ENCODE measurements at regions not wholly inside any gene's neighbourhood (a gene's known extent, or its start where the extent isn't known, plus 50 kb on each side); places are given as distances from the start of the nearest gene placed in this dataset.

- H3K9me3 Mint-ChIP-seq, result no peaks in the 10 kb centered on the region
- no peak overlapping the region for H3K27ac ChIP-seq (ENCODE audit: low read depth, low read length)
- no peak overlapping the region for H3K4me3 ChIP-seq (ENCODE audit: low read length in 2 of 2)
- H3K27me3 Mint-ChIP-seq, result peaks cover 2 to 3% of the 10 kb centered on the region in 2 donors
- POLR2A ChIA-PET (ENCODE audit: partially characterized antibody), result no interaction called here
- H3K36me3 Mint-ChIP-seq, result no peaks in the 10 kb centered on the region
- H3K4me1 ChIP-seq (ENCODE audit: insufficient read depth, low read length), result no peaks in the 10 kb centered on the region
- no peak overlapping the region for H3K4me3 Mint-ChIP-seq
- CTCF ChIA-PET (ENCODE audit: partially characterized antibody), result no interaction called here
- no peaks in the 10 kb centered on the region for H3K4me1 Mint-ChIP-seq
- H3K9me3 ChIP-seq (ENCODE audit: control insufficient read depth in 1 of 2, low read length in 2 of 2), result no peaks in the 10 kb centered on the region
- H3K27me3 ChIP-seq (ENCODE audit: insufficient read depth, low read length), result no peaks in the 10 kb centered on the region
- no peaks in the 10 kb centered on the region for H3K36me3 ChIP-seq (ENCODE audit: insufficient read depth, low read length)
- no peak overlapping the region for H3K27ac Mint-ChIP-seq
- no peak for DNase-seq
- intact Hi-C loops (cut with micrococcal nuclease), result no loop called here
Measured at GRCh38 chr13:28555096-28555495, 60.2 kb upstream of the FLT1 start.

- Histone ChIP-seq H3K4me1 (ENCODE audit: insufficient read depth, low read length) (no peaks in the 10 kb centered on the region), H3K9me3 (ENCODE audit: control insufficient read depth in 1 of 2, low read length in 2 of 2) (no peaks in the 10 kb centered on the region), H3K27me3 (ENCODE audit: insufficient read depth, low read length) (no peaks in the 10 kb centered on the region), H3K4me3 (ENCODE audit: low read length in 2 of 2) (no peak overlapping the region), H3K27ac (ENCODE audit: low read depth, low read length) (no peak overlapping the region), H3K36me3 (ENCODE audit: insufficient read depth, low read length) (no peaks in the 10 kb centered on the region)
- Mint-ChIP-seq H3K4me3 (no peak overlapping the region), H3K36me3 (no peaks in the 10 kb centered on the region), H3K27ac (no peak overlapping the region), H3K9me3 (no peaks in the 10 kb centered on the region), H3K4me1 (no peaks in the 10 kb centered on the region), H3K27me3 (peaks cover 6% of the 10 kb centered on the region in 2 donors)
- POLR2A ChIA-PET (ENCODE audit: partially characterized antibody), result no interaction called here
- no peak for DNase-seq
- CTCF ChIA-PET (ENCODE audit: partially characterized antibody), result no interaction called here
- intact Hi-C loops (cut with micrococcal nuclease), result no loop called here
Measured at GRCh38 chr13:28553971-28554370, 59.0 kb upstream of the FLT1 start.

- Histone ChIP-seq H3K4me1 (ENCODE audit: insufficient read depth, low read length) (no peaks in the 10 kb centered on the region), H3K36me3 (ENCODE audit: insufficient read depth, low read length) (no peaks in the 10 kb centered on the region), H3K27ac (ENCODE audit: low read depth, low read length) (no peak overlapping the region), H3K27me3 (ENCODE audit: insufficient read depth, low read length) (no peaks in the 10 kb centered on the region), H3K9me3 (ENCODE audit: control insufficient read depth in 1 of 2, low read length in 2 of 2) (no peaks in the 10 kb centered on the region), H3K4me3 (ENCODE audit: low read length in 2 of 2) (no peak overlapping the region)
- peaks cover 0 to 5% of the 10 kb centered on the region in 2 donors for H3K36me3 Mint-ChIP-seq
- no peak overlapping the region for H3K27ac Mint-ChIP-seq
- H3K27me3 Mint-ChIP-seq, result peaks cover 8 to 13% of the 10 kb centered on the region in 2 donors
- POLR2A ChIA-PET (ENCODE audit: partially characterized antibody), result no interaction called here
- H3K4me3 Mint-ChIP-seq, result no peak overlapping the region
- H3K9me3 Mint-ChIP-seq, result peaks cover 0 to 2% (median 0%) of the 10 kb centered on the region in 8 donors
- DNase-seq, result no peak
- intact Hi-C loops (cut with micrococcal nuclease), result no loop called here
- no peaks in the 10 kb centered on the region for H3K4me1 Mint-ChIP-seq
- CTCF ChIA-PET (ENCODE audit: partially characterized antibody), result no interaction called here
Measured at GRCh38 chr13:28552288-28552687, 57.4 kb upstream of the FLT1 start.

- CTCF ChIA-PET (ENCODE audit: partially characterized antibody), result no interaction called here
- no peak overlapping the region for H3K4me3 ChIP-seq (ENCODE audit: low read length in 2 of 2)
- intact Hi-C loops (cut with micrococcal nuclease), result no loop called here
Measured at GRCh38 chr13:28551498-28551895, 56.6 kb upstream of the FLT1 start.

GRCh38 chr13:28550721-28551497 lies 56.0 kb upstream of the FLT1 start:
- H3K27ac Mint-ChIP-seq, result no peak overlapping the region
- Histone ChIP-seq H3K9me3 (ENCODE audit: control insufficient read depth in 1 of 2, low read length in 2 of 2) (no peaks in the 10 kb centered on the region), H3K27me3 (ENCODE audit: insufficient read depth, low read length) (no peaks in the 10 kb centered on the region), H3K4me3 (ENCODE audit: low read length in 2 of 2) (no peak overlapping the region), H3K36me3 (ENCODE audit: insufficient read depth, low read length) (no peaks in the 10 kb centered on the region), H3K4me1 (ENCODE audit: insufficient read depth, low read length) (no peaks in the 10 kb centered on the region), H3K27ac (ENCODE audit: low read depth, low read length) (no peak overlapping the region)
- peaks cover 0 to 6% of the 10 kb centered on the region in 2 donors for H3K36me3 Mint-ChIP-seq
- DNase-seq, result no peak
- POLR2A ChIA-PET (ENCODE audit: partially characterized antibody), result no interaction called here
- H3K4me3 Mint-ChIP-seq, result no peak overlapping the region
- no peaks in the 10 kb centered on the region for H3K4me1 Mint-ChIP-seq
- CTCF ChIA-PET (ENCODE audit: partially characterized antibody), result no interaction called here
- peaks cover 6 to 13% of the 10 kb centered on the region in 2 donors for H3K27me3 Mint-ChIP-seq
- H3K9me3 Mint-ChIP-seq, result peaks cover 0 to 2% (median 0%) of the 10 kb centered on the region in 8 donors
- intact Hi-C loops (cut with micrococcal nuclease), result no loop called here

More at GRCh38 chr13:28551498-28551895, 56.6 kb upstream of the FLT1 start:
- H3K4me3 Mint-ChIP-seq, result no peak overlapping the region
- H3K36me3 Mint-ChIP-seq, result peaks cover 0 to 6% of the 10 kb centered on the region in 2 donors
- POLR2A ChIA-PET (ENCODE audit: partially characterized antibody), result no interaction called here
- no peaks in the 10 kb centered on the region for H3K9me3 ChIP-seq (ENCODE audit: control insufficient read depth in 1 of 2, low read length in 2 of 2)
- H3K27ac Mint-ChIP-seq, result no peak overlapping the region
- no peak for DNase-seq
- no peaks in the 10 kb centered on the region for H3K4me1 ChIP-seq (ENCODE audit: insufficient read depth, low read length)
- H3K27me3 ChIP-seq (ENCODE audit: insufficient read depth, low read length), result no peaks in the 10 kb centered on the region
- no peaks in the 10 kb centered on the region for H3K36me3 ChIP-seq (ENCODE audit: insufficient read depth, low read length)
- no peak overlapping the region for H3K27ac ChIP-seq (ENCODE audit: low read depth, low read length)
- H3K27me3 Mint-ChIP-seq, result peaks cover 8 to 13% of the 10 kb centered on the region in 2 donors
- peaks cover 0 to 2% (median 0%) of the 10 kb centered on the region in 8 donors for H3K9me3 Mint-ChIP-seq
- H3K4me1 Mint-ChIP-seq, result no peaks in the 10 kb centered on the region

- CTCF ChIA-PET (ENCODE audit: partially characterized antibody), result no interaction called here
- Mint-ChIP-seq H3K9me3 (peaks cover 0 to 2% (median 0%) of the 10 kb centered on the region in 8 donors), H3K27me3 (peaks cover 6 to 13% of the 10 kb centered on the region in 2 donors)
Measured at GRCh38 chr13:28550091-28550490, 55.2 kb upstream of the FLT1 start.

GRCh38 chr13:28548872-28549271 lies 53.9 kb upstream of the FLT1 start:
- no peaks in the 10 kb centered on the region for H3K4me1 Mint-ChIP-seq
- H3K4me3 ChIP-seq (ENCODE audit: low read length in 2 of 2), result no peak overlapping the region
- no peaks in the 10 kb centered on the region for H3K27me3 ChIP-seq (ENCODE audit: insufficient read depth, low read length)
- ChIA-PET CTCF (ENCODE audit: partially characterized antibody) (no interaction called here), POLR2A (ENCODE audit: partially characterized antibody) (no interaction called here)
- no peak overlapping the region for H3K27ac Mint-ChIP-seq
- no peak overlapping the region for H3K27ac ChIP-seq (ENCODE audit: low read depth, low read length)
- H3K36me3 Mint-ChIP-seq, result peaks cover 0 to 8% of the 10 kb centered on the region in 2 donors
- no peaks in the 10 kb centered on the region for H3K4me1 ChIP-seq (ENCODE audit: insufficient read depth, low read length)
- H3K9me3 Mint-ChIP-seq, result peaks cover 0 to 10% (median 4%) of the 10 kb centered on the region in 8 donors
- no peaks in the 10 kb centered on the region for H3K36me3 ChIP-seq (ENCODE audit: insufficient read depth, low read length)
- H3K27me3 Mint-ChIP-seq, result peaks cover 6 to 17% of the 10 kb centered on the region in 2 donors
- no peak overlapping the region for H3K4me3 Mint-ChIP-seq
- intact Hi-C loops (cut with micrococcal nuclease), result no loop called here
- H3K9me3 ChIP-seq (ENCODE audit: control insufficient read depth in 1 of 2, low read length in 2 of 2), result no peaks in the 10 kb centered on the region
- no peak for DNase-seq

More at GRCh38 chr13:28550091-28550490, 55.2 kb upstream of the FLT1 start:
- Histone ChIP-seq H3K36me3 (ENCODE audit: insufficient read depth, low read length) (no peaks in the 10 kb centered on the region), H3K4me3 (ENCODE audit: low read length in 2 of 2) (no peak overlapping the region), H3K4me1 (ENCODE audit: insufficient read depth, low read length) (no peaks in the 10 kb centered on the region), H3K9me3 (ENCODE audit: control insufficient read depth in 1 of 2, low read length in 2 of 2) (no peaks in the 10 kb centered on the region), H3K27me3 (ENCODE audit: insufficient read depth, low read length) (no peaks in the 10 kb centered on the region), H3K27ac (ENCODE audit: low read depth, low read length) (no peak overlapping the region)
- POLR2A ChIA-PET (ENCODE audit: partially characterized antibody), result no interaction called here
- intact Hi-C loops (cut with micrococcal nuclease), result no loop called here
- H3K4me1 Mint-ChIP-seq, result no peaks in the 10 kb centered on the region
- no peak for DNase-seq
- H3K36me3 Mint-ChIP-seq, result peaks cover 0 to 6% of the 10 kb centered on the region in 2 donors
- H3K27ac Mint-ChIP-seq, result no peak overlapping the region
- H3K4me3 Mint-ChIP-seq, result no peak overlapping the region

All from CD4-positive, alpha-beta memory T cell (primary cell).